Mucosa of descending colon (tissue), 3 donors: ENCODE measurements at regions not wholly inside any gene's neighbourhood (a gene's known extent, or its start where the extent isn't known, plus 50 kb on each side); places are given as distances from the start of the nearest gene placed in this dataset.

Experiments
- ATAC-seq: fragments of 200-7000 bp; cut with Tn5 transposase; one replicate; pipeline ENCODE4 v1.9.1; 2020; ENCODE audit warnings: mild to moderate bottlenecking, moderate library complexity
- DNase-seq, 3 donors: peaks; one replicate each; pipeline ENCODE4 v3.0.0-alpha.2; 2020
- H3K36me3 ChIP-seq: fragments of 200-600 bp; one replicate; pipeline ENCODE4 v1.8.0; 2021; ENCODE audit warnings: low read depth, mild to moderate bottlenecking
- H3K4me1 ChIP-seq: fragments of 200-600 bp; one replicate; pipeline ENCODE4 v1.8.0; 2021; ENCODE audit warnings: low read depth, mild to moderate bottlenecking
- H3K4me3 ChIP-seq: fragments of 200-600 bp; one replicate; pipeline ENCODE4 v1.8.0; 2021; ENCODE audit warnings: mild to moderate bottlenecking
- H3K9me3 ChIP-seq: fragments of 200-600 bp; one replicate; pipeline ENCODE4 v1.8.0; 2021; ENCODE audit warnings: mild to moderate bottlenecking
- intact Hi-C, 2 donors: fragments of 100-400 bp; cut with DNase I in 1 of 2; cut with micrococcal nuclease in 1 of 2; formaldehyde crosslinking; loops; one replicate each; pipeline versions ENCODE4 v1.11.0 to v1.11.1; 2022; cut with DNase I, micrococcal nuclease
- TF ChIP-seq, protein P1 (sequence below): fragments of 200-600 bp; IDR thresholded peaks from one replicate; pipeline ENCODE4 v1.8.0; 2022; ENCODE audit warnings: antibody characterized with exemption, mild to moderate bottlenecking
- donor health status: DM: no; HTN: no; CAD: no; lungs with moderate emphysema.
- donor health status: DM: no; HTN: no; CAD: no.
- donor health status: DM: no; HTN: yes; CAD: no.

DNA sequence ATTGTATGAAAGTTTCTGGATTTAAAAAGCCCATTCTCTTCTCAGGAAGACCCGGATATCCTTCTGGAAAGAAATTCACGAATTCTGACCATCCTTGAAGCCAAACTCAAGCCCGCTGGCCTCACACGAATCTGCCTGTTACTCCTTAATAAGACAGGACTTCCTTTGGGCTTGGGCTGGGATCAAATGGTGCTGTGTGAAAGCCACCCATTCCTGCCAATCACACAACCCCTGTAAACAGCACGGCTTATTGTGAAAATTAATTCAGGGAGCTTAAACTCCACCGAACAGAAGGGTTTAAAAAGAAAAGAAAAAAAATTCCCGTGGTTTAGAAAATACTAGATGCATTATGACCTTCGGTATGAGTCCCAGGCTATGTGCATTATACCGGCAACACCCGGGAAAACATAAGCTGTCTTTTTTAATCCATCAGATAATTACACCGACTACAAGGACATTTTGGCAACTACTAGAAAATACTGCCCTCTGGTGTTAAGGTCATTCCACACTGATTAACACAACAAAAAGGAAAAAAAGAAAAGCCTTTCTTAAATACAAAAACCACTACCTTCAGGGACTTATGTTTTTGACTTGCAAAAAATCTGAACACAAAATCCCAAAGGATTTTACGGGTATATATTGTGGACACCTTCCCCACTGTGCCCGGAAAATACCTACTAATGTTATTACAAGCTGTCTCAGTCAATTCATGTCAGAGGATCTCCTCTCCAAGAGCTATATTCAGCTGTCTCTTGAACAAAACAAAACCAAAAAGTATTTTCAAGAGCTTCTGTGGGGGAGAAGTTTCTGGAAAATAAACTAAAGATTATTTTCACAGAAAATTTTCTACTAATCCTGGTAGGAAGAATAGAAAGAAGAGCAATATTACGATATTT, 76.0 kb upstream of the LSM14A start:
- H3K4me1 ChIP-seq = no peaks in the 10 kb centered on the region
- DNase-seq (peak in 1 of 3 donors; percentile 9), ATAC-seq (no peak)
- no peaks in the 10 kb centered on the region for H3K9me3 ChIP-seq
- no peaks in the 10 kb centered on the region for H3K36me3 ChIP-seq
- H3K4me3 ChIP-seq = no peak overlapping the region
- intact Hi-C loops = loop anchor here in 1 of 2 donors (5.0 kb wide), 1 partner anchor 319 kb away; no protein-coding TSS in a partner anchor
- TF ChIP-seq, protein P1, sequence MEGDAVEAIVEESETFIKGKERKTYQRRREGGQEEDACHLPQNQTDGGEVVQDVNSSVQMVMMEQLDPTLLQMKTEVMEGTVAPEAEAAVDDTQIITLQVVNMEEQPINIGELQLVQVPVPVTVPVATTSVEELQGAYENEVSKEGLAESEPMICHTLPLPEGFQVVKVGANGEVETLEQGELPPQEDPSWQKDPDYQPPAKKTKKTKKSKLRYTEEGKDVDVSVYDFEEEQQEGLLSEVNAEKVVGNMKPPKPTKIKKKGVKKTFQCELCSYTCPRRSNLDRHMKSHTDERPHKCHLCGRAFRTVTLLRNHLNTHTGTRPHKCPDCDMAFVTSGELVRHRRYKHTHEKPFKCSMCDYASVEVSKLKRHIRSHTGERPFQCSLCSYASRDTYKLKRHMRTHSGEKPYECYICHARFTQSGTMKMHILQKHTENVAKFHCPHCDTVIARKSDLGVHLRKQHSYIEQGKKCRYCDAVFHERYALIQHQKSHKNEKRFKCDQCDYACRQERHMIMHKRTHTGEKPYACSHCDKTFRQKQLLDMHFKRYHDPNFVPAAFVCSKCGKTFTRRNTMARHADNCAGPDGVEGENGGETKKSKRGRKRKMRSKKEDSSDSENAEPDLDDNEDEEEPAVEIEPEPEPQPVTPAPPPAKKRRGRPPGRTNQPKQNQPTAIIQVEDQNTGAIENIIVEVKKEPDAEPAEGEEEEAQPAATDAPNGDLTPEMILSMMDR = peak; percentile 27

DNA sequence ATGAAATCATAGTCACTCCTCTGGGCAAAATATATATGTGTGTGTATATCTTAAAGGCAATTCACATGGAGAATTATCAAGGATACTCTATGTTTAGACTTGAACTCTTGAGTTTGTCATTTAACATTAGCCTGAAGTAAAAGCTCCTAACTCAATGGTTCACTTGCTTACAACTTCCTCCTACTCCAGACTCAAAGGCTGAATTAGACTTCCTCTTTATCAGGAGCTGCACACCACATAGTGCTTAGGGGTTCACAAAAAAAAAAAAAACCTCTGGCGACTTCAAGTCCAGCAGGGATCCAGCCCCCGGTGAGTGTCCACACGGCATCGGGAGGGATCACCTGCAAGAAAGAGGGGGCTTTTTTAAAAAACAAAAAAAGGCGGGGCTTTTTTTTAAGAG, 68.2 kb upstream of the LSM14A start:
- DNase-seq (no peak), ATAC-seq (no peak)
- H3K4me1 ChIP-seq = no peaks in the 10 kb centered on the region
- H3K9me3 ChIP-seq = no peaks in the 10 kb centered on the region
- no peaks in the 10 kb centered on the region for H3K36me3 ChIP-seq
- no peak overlapping the region for H3K4me3 ChIP-seq
- TF ChIP-seq, protein P1 = no peak
- intact Hi-C loops = no loop called here

DNA sequence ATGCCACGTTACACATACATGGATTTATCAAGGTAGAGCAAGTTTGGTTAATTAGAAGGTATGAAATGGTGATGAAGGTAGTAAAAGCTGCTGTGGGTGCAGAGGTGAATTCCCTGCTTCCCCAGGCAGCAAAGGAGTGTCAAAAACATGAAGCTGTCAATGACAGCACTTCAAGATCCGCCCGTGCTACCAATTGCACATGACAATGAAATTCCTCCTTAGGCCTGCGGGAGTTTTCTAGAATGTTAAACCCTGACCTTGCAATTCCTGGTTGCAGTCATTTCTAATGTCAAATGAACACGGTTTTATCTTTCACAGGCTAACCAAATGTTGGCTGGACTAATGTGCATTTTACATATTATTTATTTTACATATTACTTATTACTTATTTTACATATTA, 67.7 kb upstream of the LSM14A start:
- intact Hi-C loops = no loop called here
- Histone ChIP-seq H3K9me3 (no peaks in the 10 kb centered on the region), H3K36me3 (no peaks in the 10 kb centered on the region), H3K4me1 (no peaks in the 10 kb centered on the region), H3K4me3 (no peak overlapping the region)
- TF ChIP-seq, protein P1 = no peak
- ATAC-seq (no peak), DNase-seq (no peak)

DNA sequence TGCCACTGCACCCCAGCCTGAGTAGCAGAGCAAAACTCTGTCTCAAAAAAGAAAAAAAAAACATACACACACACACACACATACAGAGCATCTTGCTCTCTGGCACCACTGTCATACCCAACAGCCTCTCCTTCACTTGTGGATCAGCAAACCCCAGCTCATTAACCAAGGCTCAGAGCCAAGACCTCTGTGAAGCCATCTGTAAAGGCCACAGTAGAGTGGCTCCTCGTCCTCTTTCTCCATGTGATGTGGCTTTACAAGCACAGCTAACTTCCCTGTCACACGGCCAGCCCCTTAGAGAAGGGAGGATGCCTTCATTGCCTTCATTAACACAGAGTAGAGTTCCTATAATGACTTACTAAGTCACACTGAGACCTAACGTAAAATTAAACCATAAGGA, 62.7 kb upstream of the LSM14A start:
- ATAC-seq = no peak
- H3K4me1 ChIP-seq = no peaks in the 10 kb centered on the region
- intact Hi-C loops = no loop called here
- no peak overlapping the region for H3K4me3 ChIP-seq
- no peaks in the 10 kb centered on the region for H3K9me3 ChIP-seq
- H3K36me3 ChIP-seq = no peaks in the 10 kb centered on the region
- TF ChIP-seq, protein P1 = no peak
- no peak for DNase-seq

DNA sequence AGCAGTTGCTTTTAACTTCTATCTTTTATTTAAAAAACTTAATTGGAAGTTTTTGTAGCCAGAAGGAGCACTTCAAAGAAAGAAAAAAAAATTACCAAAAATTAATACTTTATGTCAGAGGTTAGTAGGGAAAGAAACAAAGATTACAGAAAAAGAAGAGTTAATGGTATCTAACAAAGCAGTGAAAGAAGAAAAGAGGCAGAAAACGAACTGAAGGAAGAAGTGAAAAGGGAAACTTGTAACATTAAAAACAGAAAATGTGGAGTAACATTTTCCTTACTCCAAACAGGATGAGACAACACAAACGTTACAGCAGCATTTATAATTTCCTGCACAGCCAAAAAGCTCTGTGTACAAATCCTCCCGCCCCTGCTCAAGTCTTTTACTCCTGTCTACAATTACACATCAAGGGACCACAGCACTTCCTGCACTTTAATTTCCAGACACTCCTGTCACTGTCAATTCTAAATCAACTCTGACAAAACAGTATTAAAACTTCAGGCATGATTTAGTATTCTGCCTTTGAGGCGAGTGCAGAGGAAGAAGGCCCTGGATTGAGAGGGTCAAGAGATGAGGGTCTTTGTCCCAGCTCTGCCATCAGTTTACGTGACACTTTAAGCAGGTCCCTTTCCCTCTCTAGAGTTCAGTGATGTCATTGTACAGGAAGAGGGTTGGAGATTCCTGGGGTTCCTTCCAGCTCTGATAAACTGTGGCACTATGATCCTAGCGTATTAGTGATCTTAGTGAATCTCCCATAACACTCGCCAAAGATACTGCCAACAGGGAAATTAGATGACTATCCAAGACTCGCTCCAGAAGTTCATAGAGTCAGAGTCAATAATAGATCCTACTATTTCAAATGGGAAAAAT, 53.2 kb upstream of the LSM14A start:
- no peaks in the 10 kb centered on the region for H3K36me3 ChIP-seq
- H3K9me3 ChIP-seq = no peaks in the 10 kb centered on the region
- intact Hi-C loops = no loop called here
- no peaks in the 10 kb centered on the region for H3K4me1 ChIP-seq
- ATAC-seq (no peak), DNase-seq (no peak)
- H3K4me3 ChIP-seq = no peak overlapping the region
- TF ChIP-seq, protein P1 = no peak
